Upper lobe of right lung (tissue), 1 donor: ENCODE measurements at regions not wholly inside any gene's neighbourhood (a gene's known extent, or its start where the extent isn't known, plus 50 kb on each side); places are given as distances from the start of the nearest gene placed in this dataset.
"Not testable (repeated sequence)": the region's sequence is repeated elsewhere in the genome, so short reads cannot be mapped to it uniquely, and the experiment has no call there.

Experiments
- ATAC-seq: fragments of 200-7000 bp; cut with Tn5 transposase; one replicate; pipeline ENCODE4 v1.9.1; 2020; ENCODE audit warnings: mild to moderate bottlenecking, moderate library complexity
- DNase-seq: peaks from one replicate; pipeline ENCODE4 v3.0.0-alpha.2; 2020
- H3K27ac ChIP-seq: fragments of 200-600 bp; one replicate; pipeline ENCODE4 v1.8.0; 2022
- H3K27me3 ChIP-seq: fragments of 200-600 bp; one replicate; pipeline ENCODE4 v1.8.0; 2022; ENCODE audit warnings: mild to moderate bottlenecking
- H3K36me3 ChIP-seq: fragments of 200-600 bp; one replicate; pipeline ENCODE4 v1.8.0; 2022
- H3K4me1 ChIP-seq: fragments of 200-600 bp; one replicate; pipeline ENCODE4 v1.8.0; 2022
- H3K4me3 ChIP-seq: fragments of 200-600 bp; one replicate; pipeline ENCODE4 v1.8.0; 2022; ENCODE audit warnings: mild to moderate bottlenecking
- H3K9me3 ChIP-seq: fragments of 200-600 bp; one replicate; pipeline ENCODE4 v1.8.0; 2022
- intact Hi-C: fragments of 100-400 bp; cut with DNase I; formaldehyde crosslinking; loops from one replicate; pipeline ENCODE4 v1.11.0; 2022
- TF ChIP-seq, protein P1 (sequence below): fragments of 200-600 bp; IDR thresholded peaks from one replicate; pipeline ENCODE4 v1.8.0; 2022; ENCODE audit warnings: antibody characterized with exemption
- donor health status: DM: no; HTN: yes; CAD: no; lungs with severe emphysema.

- intact Hi-C loops = no loop called here
- H3K9me3 ChIP-seq = no peaks in the 10 kb centered on the region
- H3K27me3 ChIP-seq = no peaks in the 10 kb centered on the region
- no peaks in the 10 kb centered on the region for H3K36me3 ChIP-seq
- H3K4me1 ChIP-seq = no peaks in the 10 kb centered on the region
- no peak overlapping the region for H3K4me3 ChIP-seq
- DNase-seq = no peak
- TF ChIP-seq, protein P1, sequence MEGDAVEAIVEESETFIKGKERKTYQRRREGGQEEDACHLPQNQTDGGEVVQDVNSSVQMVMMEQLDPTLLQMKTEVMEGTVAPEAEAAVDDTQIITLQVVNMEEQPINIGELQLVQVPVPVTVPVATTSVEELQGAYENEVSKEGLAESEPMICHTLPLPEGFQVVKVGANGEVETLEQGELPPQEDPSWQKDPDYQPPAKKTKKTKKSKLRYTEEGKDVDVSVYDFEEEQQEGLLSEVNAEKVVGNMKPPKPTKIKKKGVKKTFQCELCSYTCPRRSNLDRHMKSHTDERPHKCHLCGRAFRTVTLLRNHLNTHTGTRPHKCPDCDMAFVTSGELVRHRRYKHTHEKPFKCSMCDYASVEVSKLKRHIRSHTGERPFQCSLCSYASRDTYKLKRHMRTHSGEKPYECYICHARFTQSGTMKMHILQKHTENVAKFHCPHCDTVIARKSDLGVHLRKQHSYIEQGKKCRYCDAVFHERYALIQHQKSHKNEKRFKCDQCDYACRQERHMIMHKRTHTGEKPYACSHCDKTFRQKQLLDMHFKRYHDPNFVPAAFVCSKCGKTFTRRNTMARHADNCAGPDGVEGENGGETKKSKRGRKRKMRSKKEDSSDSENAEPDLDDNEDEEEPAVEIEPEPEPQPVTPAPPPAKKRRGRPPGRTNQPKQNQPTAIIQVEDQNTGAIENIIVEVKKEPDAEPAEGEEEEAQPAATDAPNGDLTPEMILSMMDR = no peak
- no peak for ATAC-seq
- no peak overlapping the region for H3K27ac ChIP-seq
These were observed 130.1 kb upstream of the EGR2 start for GRCh38 chr10:62946278-62946677.

- intact Hi-C loops = no loop called here
- H3K36me3 ChIP-seq = no peaks in the 10 kb centered on the region
- no peaks in the 10 kb centered on the region for H3K9me3 ChIP-seq
- no peak overlapping the region for H3K27ac ChIP-seq
- no peak overlapping the region for H3K4me3 ChIP-seq
- TF ChIP-seq, protein P1 = no peak
- no peaks in the 10 kb centered on the region for H3K27me3 ChIP-seq
- DNase-seq (no peak), ATAC-seq (no peak)
- no peaks in the 10 kb centered on the region for H3K4me1 ChIP-seq
These were observed 123.5 kb upstream of the EGR2 start for GRCh38 chr10:62939698-62940097.

- Histone ChIP-seq H3K36me3 (no peaks in the 10 kb centered on the region), H3K27ac (no peak overlapping the region), H3K27me3 (no peaks in the 10 kb centered on the region), H3K9me3 (no peaks in the 10 kb centered on the region), H3K4me1 (no peaks in the 10 kb centered on the region), H3K4me3 (no peak overlapping the region)
- no peak for DNase-seq
- TF ChIP-seq, protein P1 = no peak
- intact Hi-C loops = no loop called here
- no peak for ATAC-seq
These were observed 122.5 kb upstream of the EGR2 start for GRCh38 chr10:62938672-62939071.

GRCh38 chr10:62937674-62938073 is 121.5 kb upstream of the EGR2 start:
- DNase-seq (no peak), ATAC-seq (no peak)
- no peaks in the 10 kb centered on the region for H3K36me3 ChIP-seq
- H3K9me3 ChIP-seq = no peaks in the 10 kb centered on the region
- H3K27ac ChIP-seq = no peak overlapping the region
- H3K4me3 ChIP-seq = no peak overlapping the region
- intact Hi-C loops = no loop called here
- H3K27me3 ChIP-seq = no peaks in the 10 kb centered on the region
- TF ChIP-seq, protein P1 = no peak
- H3K4me1 ChIP-seq = no peaks in the 10 kb centered on the region

- no peak overlapping the region for H3K4me3 ChIP-seq
- no peaks in the 10 kb centered on the region for H3K36me3 ChIP-seq
- ATAC-seq = no peak
- no peaks in the 10 kb centered on the region for H3K27me3 ChIP-seq
- DNase-seq = no peak
- H3K4me1 ChIP-seq = no peaks in the 10 kb centered on the region
- no peaks in the 10 kb centered on the region for H3K9me3 ChIP-seq
- TF ChIP-seq, protein P1 = no peak
- H3K27ac ChIP-seq = no peak overlapping the region
- intact Hi-C loops = no loop called here
These were observed 118.9 kb upstream of the EGR2 start for GRCh38 chr10:62935022-62935421.

DNA sequence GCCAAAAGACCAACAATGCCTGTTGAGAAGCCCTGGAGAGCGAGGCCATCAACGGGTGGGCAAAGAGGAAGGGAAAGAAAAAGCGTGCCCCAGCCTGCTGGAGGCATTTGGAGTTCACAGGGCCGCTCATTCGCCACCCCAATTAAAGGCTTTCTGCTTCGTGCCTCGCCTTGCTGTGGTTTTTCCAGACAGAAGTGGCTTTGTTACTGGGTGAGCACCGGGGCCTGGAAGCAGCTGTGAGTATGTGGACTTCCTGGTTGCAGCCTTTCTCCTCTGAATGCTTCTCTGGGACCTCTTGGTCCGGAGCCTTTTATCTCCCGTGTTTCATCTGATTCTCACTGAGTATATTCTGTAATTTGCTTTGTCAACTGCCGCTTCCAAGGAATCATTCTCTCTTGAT is 118.1 kb upstream of the EGR2 start:
- Histone ChIP-seq H3K4me1 (no peaks in the 10 kb centered on the region), H3K27ac (no peak overlapping the region), H3K27me3 (no peaks in the 10 kb centered on the region), H3K36me3 (no peaks in the 10 kb centered on the region), H3K9me3 (no peaks in the 10 kb centered on the region), H3K4me3 (no peak overlapping the region)
- no peak for ATAC-seq
- TF ChIP-seq, protein P1 = no peak
- DNase-seq = no peak
- intact Hi-C loops = no loop called here

DNA sequence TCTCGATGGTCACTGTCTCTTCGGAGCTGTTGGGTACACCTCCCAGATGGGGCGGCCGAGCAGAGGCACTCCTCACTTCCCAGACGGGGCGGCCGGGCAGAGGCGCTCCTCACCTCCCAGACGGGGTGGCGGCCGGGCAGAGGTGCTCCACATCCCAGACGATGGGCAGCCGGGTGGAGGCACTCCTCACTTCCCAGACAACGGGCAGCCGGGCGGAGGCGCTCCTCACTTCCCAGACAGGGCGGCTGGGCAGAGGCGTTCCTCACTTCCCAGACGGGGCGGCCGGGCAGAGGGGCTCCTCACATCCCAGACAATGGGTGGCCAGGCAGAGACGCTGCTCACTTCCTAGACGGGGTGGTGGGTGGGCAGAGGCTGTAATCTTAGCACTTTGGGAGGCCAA is 112.6 kb upstream of the EGR2 start:
- not testable (repeated sequence) for ATAC-seq, H3K4me1 ChIP-seq

More for the DNA sequence above, 112.6 kb upstream of the EGR2 start:
- H3K27me3 ChIP-seq, H3K4me3 ChIP-seq, DNase-seq, H3K36me3 ChIP-seq, H3K9me3 ChIP-seq, H3K27ac ChIP-seq, intact Hi-C loops: not testable (repeated sequence)
